ENCODE measurements at regions not wholly inside any gene's neighbourhood (a gene's known extent, or its start where the extent isn't known, plus 50 kb on each side); places are given as distances from the start of the nearest gene placed in this dataset.
"Not testable (repeated sequence)": the region's sequence is repeated elsewhere in the genome, so short reads cannot be mapped to it uniquely, and the experiment has no call there.

GRCh38 chr2:212766921-212767320, 228.3 kb upstream of the ERBB4 start:
- no peak for DNase-seq

- DNase-seq = no peak
Measured at GRCh38 chr2:212752730-212753351, 214.2 kb upstream of the ERBB4 start.

GRCh38 chr2:212745359-212745758, 206.8 kb upstream of the ERBB4 start:
- no peak for DNase-seq

- DNase-seq = no peak
Measured at GRCh38 chr2:212737392-212738172, 199.0 kb upstream of the ERBB4 start.

- DNase-seq = no peak
Measured at GRCh38 chr2:212736385-212736726, 197.8 kb upstream of the ERBB4 start.

- DNase-seq = no peak
Measured at GRCh38 chr2:212733273-212733672, 194.7 kb upstream of the ERBB4 start.

GRCh38 chr2:212732860-212733259, 194.3 kb upstream of the ERBB4 start:
- DNase-seq = no peak

- DNase-seq = no peak
Measured at GRCh38 chr2:212730994-212731393, 192.4 kb upstream of the ERBB4 start.

- no peak for DNase-seq
Measured at GRCh38 chr2:212728717-212729116, 190.1 kb upstream of the ERBB4 start.

- no peak for DNase-seq
Measured at GRCh38 chr2:212727751-212728150, 189.1 kb upstream of the ERBB4 start.

- no peak for DNase-seq
Measured at GRCh38 chr2:212726403-212726802, 187.8 kb upstream of the ERBB4 start.

- no peak for DNase-seq
Measured at GRCh38 chr2:212725180-212725579, 186.6 kb upstream of the ERBB4 start.

GRCh38 chr2:212723226-212723625, 184.6 kb upstream of the ERBB4 start:
- no peak for DNase-seq

GRCh38 chr2:212722046-212722445, 183.4 kb upstream of the ERBB4 start:
- DNase-seq = no peak

- DNase-seq = no peak
Measured at GRCh38 chr2:212721026-212721451, 182.4 kb upstream of the ERBB4 start.

GRCh38 chr2:212715411-212715810, 176.8 kb upstream of the ERBB4 start:
- not testable (repeated sequence) for DNase-seq

- no peak for DNase-seq
Measured at GRCh38 chr2:212713681-212714080, 175.1 kb upstream of the ERBB4 start.

GRCh38 chr2:212712991-212713390, 174.4 kb upstream of the ERBB4 start:
- no peak for DNase-seq

GRCh38 chr2:212712466-212712865, 173.9 kb upstream of the ERBB4 start:
- no peak for DNase-seq

GRCh38 chr2:212711856-212712255, 173.3 kb upstream of the ERBB4 start:
- DNase-seq = peak; percentile 3

- no peak for DNase-seq
Measured at GRCh38 chr2:212709280-212709679, 170.7 kb upstream of the ERBB4 start.

- DNase-seq = no peak
Measured at GRCh38 chr2:212708355-212708754, 169.8 kb upstream of the ERBB4 start.

GRCh38 chr2:212695426-212695825, 156.8 kb upstream of the ERBB4 start:
- no peak for DNase-seq

- DNase-seq = no peak
Measured at GRCh38 chr2:212694398-212694797, 155.8 kb upstream of the ERBB4 start.

GRCh38 chr2:212692466-212692865, 153.9 kb upstream of the ERBB4 start:
- DNase-seq = no peak

Measured in fibroblast of skin of scalp (primary cell).